HG02943 (cell line): ENCODE measurements at regions not wholly inside any gene's neighbourhood (a gene's known extent, or its start where the extent isn't known, plus 50 kb on each side); places are given as distances from the start of the nearest gene placed in this dataset.
"Not testable (repeated sequence)": the region's sequence is repeated elsewhere in the genome, so short reads cannot be mapped to it uniquely, and the experiment has no call there.

Experiments used
- ATAC-seq: cut with Tn5 transposase; IDR thresholded peaks from one replicate; pipeline ENCODE4 v1.9.1; 2021; ENCODE audit warnings: mild to moderate bottlenecking, low read depth, moderate library complexity; ENCODE audit not compliant: unreplicated experiment

- ATAC-seq = not testable (repeated sequence)
Observed at GRCh38 chr7:55743454-55743717, 119.2 kb downstream of the SEPTIN14 start.

GRCh38 chr7:55742651-55743453 lies 119.7 kb downstream of the SEPTIN14 start:
- ATAC-seq = not testable (repeated sequence)

- ATAC-seq = not testable (repeated sequence)
Observed at GRCh38 chr7:55741721-55742631, 120.6 kb downstream of the SEPTIN14 start.

GRCh38 chr7:55740633-55741250 lies 121.8 kb downstream of the SEPTIN14 start:
- not testable (repeated sequence) for ATAC-seq

- not testable (repeated sequence) for ATAC-seq
Observed at GRCh38 chr7:55740053-55740452, 122.5 kb downstream of the SEPTIN14 start.

GRCh38 chr7:55736641-55737221 lies 125.8 kb downstream of the SEPTIN14 start:
- ATAC-seq = not testable (repeated sequence)

GRCh38 chr7:55733241-55734140 lies 129.1 kb downstream of the SEPTIN14 start:
- ATAC-seq = no peak

GRCh38 chr7:55731931-55732330 lies 130.6 kb downstream of the SEPTIN14 start:
- ATAC-seq = no peak

- no peak for ATAC-seq
Observed at GRCh38 chr7:55730197-55730596, 132.4 kb downstream of the SEPTIN14 start.

GRCh38 chr7:55723621-55723941 lies 139.0 kb downstream of the SEPTIN14 start:
- ATAC-seq = no peak

GRCh38 chr7:55722874-55723620 lies 139.5 kb downstream of the SEPTIN14 start:
- peak; percentile 98 for ATAC-seq

- not testable (repeated sequence) for ATAC-seq
Observed at GRCh38 chr7:55721004-55721403, 141.5 kb downstream of the SEPTIN14 start.

- not testable (repeated sequence) for ATAC-seq
Observed at GRCh38 chr7:55715247-55715867, 143.1 kb upstream of the VOPP1 start.

GRCh38 chr7:55714370-55714769 lies 142.1 kb upstream of the VOPP1 start:
- not testable (repeated sequence) for ATAC-seq

- ATAC-seq = not testable (repeated sequence)
Observed at GRCh38 chr7:55710312-55710711, 138.0 kb upstream of the VOPP1 start.

GRCh38 chr7:55708028-55708427 lies 135.7 kb upstream of the VOPP1 start:
- ATAC-seq = not testable (repeated sequence)

GRCh38 chr7:55707410-55707809 lies 135.1 kb upstream of the VOPP1 start:
- ATAC-seq = not testable (repeated sequence)

- ATAC-seq = not testable (repeated sequence)
Observed at GRCh38 chr7:55706451-55707195, 134.3 kb upstream of the VOPP1 start.
